ENCODE measurements at regions not wholly inside any gene's neighbourhood (a gene's known extent, or its start where the extent isn't known, plus 50 kb on each side); places are given as distances from the start of the nearest gene placed in this dataset.

- H3K4me3 ChIP-seq (ENCODE audit: low read depth, poor library complexity, severe bottlenecking): no peak overlapping the region
- intact Hi-C loops (cut with DNase I; ENCODE audit: low total_unique reads): no loop called here
- WGBS, 2 donors: 70 to 74% methylated on average over 1 of the region's 1 CpG
- DNase-seq (ENCODE audit: low spot score in 2 of 2): no peak
- TF ChIP-seq CTCF (IDR thresholded peaks at IDR 0.05) (no peak), POLR2A (IDR thresholded peaks at IDR 0.05) (no peak)
These were observed 84.6 kb downstream of the NTMT2 start for GRCh38 chr1:170230323-170230722.

GRCh38 chr1:170231662-170232061, 85.9 kb downstream of the NTMT2 start:
- no peak for DNase-seq (ENCODE audit: low spot score in 2 of 2)
- 74 to 85% methylated on average over 1 of the region's 1 CpG for WGBS, 2 donors
- intact Hi-C loops (cut with DNase I; ENCODE audit: low total_unique reads): no loop called here
- no peak for TF ChIP-seq CTCF (IDR thresholded peaks at IDR 0.05)
- TF ChIP-seq POLR2A (IDR thresholded peaks at IDR 0.05): no peak
- H3K4me3 ChIP-seq (ENCODE audit: low read depth, poor library complexity, severe bottlenecking): no peak overlapping the region

- 68 to 77% methylated on average over 7 of the region's 7 CpGs for WGBS, 2 donors
- DNase-seq (ENCODE audit: low spot score in 2 of 2): no peak
- no peak overlapping the region for H3K4me3 ChIP-seq (ENCODE audit: low read depth, poor library complexity, severe bottlenecking)
- no peak for TF ChIP-seq POLR2A (IDR thresholded peaks at IDR 0.05)
- TF ChIP-seq CTCF (IDR thresholded peaks at IDR 0.05): no peak
- intact Hi-C loops (cut with DNase I; ENCODE audit: low total_unique reads): no loop called here
These were observed 93.1 kb downstream of the NTMT2 start for GRCh38 chr1:170238704-170239391.

- intact Hi-C loops (cut with DNase I; ENCODE audit: low total_unique reads): no loop called here
- H3K4me3 ChIP-seq (ENCODE audit: low read depth, poor library complexity, severe bottlenecking): no peak overlapping the region
- TF ChIP-seq POLR2A (IDR thresholded peaks at IDR 0.05) (no peak), CTCF (IDR thresholded peaks at IDR 0.05) (no peak)
- peak in 1 of 2 donors; percentile 24 for DNase-seq (ENCODE audit: low spot score in 2 of 2)
- 46 to 50% methylated on average over 3 of the region's 3 CpGs for WGBS, 2 donors
These were observed 93.7 kb downstream of the NTMT2 start for GRCh38 chr1:170239445-170239844.

GRCh38 chr1:170240409-170240808, 94.7 kb downstream of the NTMT2 start:
- 82 to 93% methylated on average over 2 of the region's 2 CpGs for WGBS, 2 donors
- no peak overlapping the region for H3K4me3 ChIP-seq (ENCODE audit: low read depth, poor library complexity, severe bottlenecking)
- no peak for DNase-seq (ENCODE audit: low spot score in 2 of 2)
- intact Hi-C loops (cut with DNase I; ENCODE audit: low total_unique reads): no loop called here
- no peak for TF ChIP-seq POLR2A (IDR thresholded peaks at IDR 0.05)
- TF ChIP-seq CTCF (IDR thresholded peaks at IDR 0.05): no peak

Measured in lower leg skin (tissue), 4 donors.